Chondrocyte (in vitro differentiated cells): ENCODE measurements at regions not wholly inside any gene's neighbourhood (a gene's known extent, or its start where the extent isn't known, plus 50 kb on each side); places are given as distances from the start of the nearest gene placed in this dataset.

Source experiments
- DNase-seq: peaks from one replicate; pipeline ENCODE4 v3.0.0; 2021; ENCODE audit warnings: mixed read lengths, low spot score
- H3K27ac Mint-ChIP-seq: one replicate; pipeline ENCODE4 v1.8.0; 2021; ENCODE audit warnings: mild to moderate bottlenecking, moderate library complexity, mixed read lengths; ENCODE audit not compliant: unreplicated experiment
- H3K27me3 Mint-ChIP-seq: 2 replicates; pipeline ENCODE4 v1.8.0; 2021; ENCODE audit warnings: low read depth, mixed read lengths
- H3K36me3 Mint-ChIP-seq: 2 replicates; pipeline ENCODE4 v1.8.0; 2021; ENCODE audit warnings: low read depth, mixed read lengths
- H3K4me1 Mint-ChIP-seq: 2 replicates; pipeline ENCODE4 v1.8.0; 2021; ENCODE audit warnings: low read depth, mild to moderate bottlenecking, mixed read lengths
- H3K4me3 Mint-ChIP-seq: one replicate; pipeline ENCODE4 v1.8.0; 2021; ENCODE audit warnings: mild to moderate bottlenecking, moderate library complexity, mixed read lengths; ENCODE audit not compliant: unreplicated experiment
- H3K9me3 Mint-ChIP-seq: 2 replicates; pipeline ENCODE4 v1.8.0; 2021; ENCODE audit warnings: low read depth, mixed read lengths
- CTCF ChIP-seq: fragments of 200-600 bp; sonication (generic); IDR thresholded peaks from 2 replicates; pipeline ENCODE4 v1.5.0; 2021; ENCODE audit warnings: antibody characterized with exemption, mild to moderate bottlenecking, moderate library complexity

DNA sequence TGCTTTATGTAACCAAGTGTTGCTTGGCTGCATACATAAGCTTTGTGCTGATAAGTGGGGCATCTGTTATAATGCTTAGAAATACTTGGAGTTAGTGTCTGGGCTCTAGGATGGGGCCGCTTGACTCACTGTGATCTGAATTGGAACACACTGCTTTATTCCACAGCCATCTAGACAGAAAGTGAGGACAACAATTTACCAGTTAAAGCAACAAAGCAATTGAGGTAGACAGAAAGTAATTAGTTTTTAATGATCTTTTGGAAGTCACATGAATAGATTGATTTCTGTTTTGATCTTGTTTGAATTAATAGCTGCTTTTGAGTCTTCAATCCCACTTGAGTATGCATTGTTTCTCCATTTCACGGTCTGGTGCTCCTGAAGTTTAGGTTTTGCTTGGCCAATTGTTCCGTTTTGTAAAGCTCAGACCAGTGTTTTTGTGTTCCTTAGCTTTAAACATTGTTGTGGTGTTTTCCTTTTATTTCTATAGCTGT is 157.5 kb downstream of the TRMT11 start:
- Mint-ChIP-seq H3K4me3 (no peak overlapping the region), H3K27ac (no peak overlapping the region), H3K27me3 (no peaks in the 10 kb centered on the region), H3K9me3 (peaks cover 6% of the 10 kb centered on the region), H3K36me3 (peaks cover 3% of the 10 kb centered on the region), H3K4me1 (no peaks in the 10 kb centered on the region)
- no peak for DNase-seq
- no peak for TF ChIP-seq CTCF

GRCh38 chr6:126145351-126145750 is 159.0 kb downstream of the TRMT11 start:
- Mint-ChIP-seq H3K27me3 (no peaks in the 10 kb centered on the region), H3K4me3 (no peak overlapping the region), H3K9me3 (peaks cover 3% of the 10 kb centered on the region), H3K36me3 (peaks cover 2% of the 10 kb centered on the region), H3K4me1 (no peaks in the 10 kb centered on the region), H3K27ac (no peak overlapping the region)
- DNase-seq, result no peak
- TF ChIP-seq CTCF, result no peak

GRCh38 chr6:126147291-126147815 is 161.0 kb downstream of the TRMT11 start:
- H3K36me3 Mint-ChIP-seq, result no peaks in the 10 kb centered on the region
- no peaks in the 10 kb centered on the region for H3K27me3 Mint-ChIP-seq
- no peak for TF ChIP-seq CTCF
- H3K4me1 Mint-ChIP-seq, result no peaks in the 10 kb centered on the region
- no peak overlapping the region for H3K4me3 Mint-ChIP-seq
- no peak for DNase-seq
- no peaks in the 10 kb centered on the region for H3K9me3 Mint-ChIP-seq
- H3K27ac Mint-ChIP-seq, result no peak overlapping the region

GRCh38 chr6:126148853-126149252 is 162.5 kb downstream of the TRMT11 start:
- H3K4me3 Mint-ChIP-seq, result no peak overlapping the region
- no peak for TF ChIP-seq CTCF
- H3K36me3 Mint-ChIP-seq, result no peaks in the 10 kb centered on the region

GRCh38 chr6:126152372-126152745 is 166.0 kb downstream of the TRMT11 start:
- Mint-ChIP-seq H3K36me3 (no peaks in the 10 kb centered on the region), H3K4me3 (no peak overlapping the region), H3K27ac (no peak overlapping the region), H3K27me3 (no peaks in the 10 kb centered on the region), H3K4me1 (no peaks in the 10 kb centered on the region), H3K9me3 (no peaks in the 10 kb centered on the region)
- TF ChIP-seq CTCF, result no peak
- no peak for DNase-seq

More at GRCh38 chr6:126148853-126149252, 162.5 kb downstream of the TRMT11 start:
- H3K4me1 Mint-ChIP-seq, result no peaks in the 10 kb centered on the region
- no peaks in the 10 kb centered on the region for H3K9me3 Mint-ChIP-seq
- DNase-seq, result no peak
- no peak overlapping the region for H3K27ac Mint-ChIP-seq
- H3K27me3 Mint-ChIP-seq, result no peaks in the 10 kb centered on the region
